ENCODE measurements at regions not wholly inside any gene's neighbourhood (a gene's known extent, or its start where the extent isn't known, plus 50 kb on each side); places are given as distances from the start of the nearest gene placed in this dataset.

DNA sequence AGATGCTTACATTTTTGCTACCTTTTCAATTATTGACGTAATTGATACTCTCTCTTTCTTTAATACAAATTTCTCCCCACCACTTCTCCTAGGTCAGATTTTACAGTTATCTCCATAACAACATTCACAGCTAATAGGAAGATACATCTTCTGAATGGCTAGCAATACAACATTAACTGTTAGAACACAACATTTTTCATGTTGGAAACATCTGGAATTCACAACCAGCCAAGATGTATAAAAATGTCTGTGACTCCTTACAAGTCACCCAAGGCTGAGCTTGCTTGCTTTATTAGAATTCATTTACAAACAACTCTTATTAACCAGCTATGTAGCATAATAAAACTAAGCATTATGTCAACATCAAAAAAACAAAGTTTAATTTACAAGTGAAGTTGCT is 81.0 kb upstream of the ROBO2 start:
- TF ChIP-seq, protein P1, sequence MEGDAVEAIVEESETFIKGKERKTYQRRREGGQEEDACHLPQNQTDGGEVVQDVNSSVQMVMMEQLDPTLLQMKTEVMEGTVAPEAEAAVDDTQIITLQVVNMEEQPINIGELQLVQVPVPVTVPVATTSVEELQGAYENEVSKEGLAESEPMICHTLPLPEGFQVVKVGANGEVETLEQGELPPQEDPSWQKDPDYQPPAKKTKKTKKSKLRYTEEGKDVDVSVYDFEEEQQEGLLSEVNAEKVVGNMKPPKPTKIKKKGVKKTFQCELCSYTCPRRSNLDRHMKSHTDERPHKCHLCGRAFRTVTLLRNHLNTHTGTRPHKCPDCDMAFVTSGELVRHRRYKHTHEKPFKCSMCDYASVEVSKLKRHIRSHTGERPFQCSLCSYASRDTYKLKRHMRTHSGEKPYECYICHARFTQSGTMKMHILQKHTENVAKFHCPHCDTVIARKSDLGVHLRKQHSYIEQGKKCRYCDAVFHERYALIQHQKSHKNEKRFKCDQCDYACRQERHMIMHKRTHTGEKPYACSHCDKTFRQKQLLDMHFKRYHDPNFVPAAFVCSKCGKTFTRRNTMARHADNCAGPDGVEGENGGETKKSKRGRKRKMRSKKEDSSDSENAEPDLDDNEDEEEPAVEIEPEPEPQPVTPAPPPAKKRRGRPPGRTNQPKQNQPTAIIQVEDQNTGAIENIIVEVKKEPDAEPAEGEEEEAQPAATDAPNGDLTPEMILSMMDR (IDR thresholded peaks at IDR 0.05) = no peak
- no peak for TF ChIP-seq POLR2AphosphoS5 (IDR thresholded peaks at IDR 0.05; ENCODE audit: low read depth, low read length)
- TF ChIP-seq TCF7L2 (IDR thresholded peaks at IDR 0.05; ENCODE audit: low read depth, low read length) = no peak
- TF ChIP-seq, protein P2, sequence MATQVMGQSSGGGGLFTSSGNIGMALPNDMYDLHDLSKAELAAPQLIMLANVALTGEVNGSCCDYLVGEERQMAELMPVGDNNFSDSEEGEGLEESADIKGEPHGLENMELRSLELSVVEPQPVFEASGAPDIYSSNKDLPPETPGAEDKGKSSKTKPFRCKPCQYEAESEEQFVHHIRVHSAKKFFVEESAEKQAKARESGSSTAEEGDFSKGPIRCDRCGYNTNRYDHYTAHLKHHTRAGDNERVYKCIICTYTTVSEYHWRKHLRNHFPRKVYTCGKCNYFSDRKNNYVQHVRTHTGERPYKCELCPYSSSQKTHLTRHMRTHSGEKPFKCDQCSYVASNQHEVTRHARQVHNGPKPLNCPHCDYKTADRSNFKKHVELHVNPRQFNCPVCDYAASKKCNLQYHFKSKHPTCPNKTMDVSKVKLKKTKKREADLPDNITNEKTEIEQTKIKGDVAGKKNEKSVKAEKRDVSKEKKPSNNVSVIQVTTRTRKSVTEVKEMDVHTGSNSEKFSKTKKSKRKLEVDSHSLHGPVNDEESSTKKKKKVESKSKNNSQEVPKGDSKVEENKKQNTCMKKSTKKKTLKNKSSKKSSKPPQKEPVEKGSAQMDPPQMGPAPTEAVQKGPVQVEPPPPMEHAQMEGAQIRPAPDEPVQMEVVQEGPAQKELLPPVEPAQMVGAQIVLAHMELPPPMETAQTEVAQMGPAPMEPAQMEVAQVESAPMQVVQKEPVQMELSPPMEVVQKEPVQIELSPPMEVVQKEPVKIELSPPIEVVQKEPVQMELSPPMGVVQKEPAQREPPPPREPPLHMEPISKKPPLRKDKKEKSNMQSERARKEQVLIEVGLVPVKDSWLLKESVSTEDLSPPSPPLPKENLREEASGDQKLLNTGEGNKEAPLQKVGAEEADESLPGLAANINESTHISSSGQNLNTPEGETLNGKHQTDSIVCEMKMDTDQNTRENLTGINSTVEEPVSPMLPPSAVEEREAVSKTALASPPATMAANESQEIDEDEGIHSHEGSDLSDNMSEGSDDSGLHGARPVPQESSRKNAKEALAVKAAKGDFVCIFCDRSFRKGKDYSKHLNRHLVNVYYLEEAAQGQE (IDR thresholded peaks at IDR 0.05; ENCODE audit: insufficient read depth in 1 of 2, low read depth in 2 of 2, low read length in 1 of 2) = no peak
- TF ChIP-seq SIN3A (IDR thresholded peaks at IDR 0.05; ENCODE audit: borderline replicate concordance, insufficient read depth, low read depth, low read length) = no peak
- ATAC-seq (no peak), DNase-seq (ENCODE audit: low read depth, low spot score) (no peak)
- H3K27me3 ChIP-seq (ENCODE audit: control insufficient read depth, insufficient read depth, low read length) = no peaks in the 10 kb centered on the region
- H3K9me3 ChIP-seq (ENCODE audit: control insufficient read depth, insufficient read depth, low read depth, low read length) = no peaks in the 10 kb centered on the region
- no peak overlapping the region for H3K27ac ChIP-seq (ENCODE audit: low read length)
- H3K36me3 ChIP-seq (ENCODE audit: control insufficient read depth, insufficient read depth, low read length) = no peaks in the 10 kb centered on the region
- POLR2A ChIA-PET = no interaction called here
- no peak overlapping the region for H3K4me3 ChIP-seq (ENCODE audit: low read depth in 2 of 2, low read length in 2 of 2)
- intact Hi-C loops (cut with micrococcal nuclease; ENCODE audit: unreplicated experiment) (no loop called here), in situ Hi-C loops (cut with HindIII; ENCODE audit: low pct_unique_long_range_greater_than_20kb, low sequenced_read_pairs) (no loop called here)
- H3K4me1 ChIP-seq (ENCODE audit: control insufficient read depth, insufficient read depth, low read length) = no peaks in the 10 kb centered on the region
- CTCF ChIA-PET = interaction anchor here (0.5 kb wide), 1 partner anchor 101 kb away, joined by 3 read pairs; no protein-coding TSS in a partner anchor
- no TSS peak for BruUV-seq (replicated peaks)

DNA sequence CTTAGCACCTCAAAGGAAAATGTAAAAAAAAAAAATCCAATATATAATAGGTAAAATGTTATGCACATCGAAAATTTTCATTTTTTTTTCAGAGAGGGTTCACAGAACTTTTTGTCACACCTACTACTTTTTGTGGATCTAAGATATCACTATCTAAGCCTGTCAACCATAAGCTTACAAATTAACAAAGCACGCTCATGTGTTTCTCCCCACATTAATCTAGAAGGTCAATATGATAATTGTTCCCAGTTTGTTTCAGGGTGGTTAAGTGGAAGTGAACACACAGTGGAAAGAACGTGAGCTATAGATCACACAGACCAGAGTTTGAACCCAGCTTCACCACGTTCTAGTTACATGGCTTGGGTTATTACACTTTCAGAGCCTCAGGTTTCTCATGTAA is 78.6 kb upstream of the ROBO2 start:
- H3K27me3 ChIP-seq (ENCODE audit: control insufficient read depth, insufficient read depth, low read length) = no peaks in the 10 kb centered on the region
- in situ Hi-C loops (cut with HindIII; ENCODE audit: low pct_unique_long_range_greater_than_20kb, low sequenced_read_pairs) (no loop called here), intact Hi-C loops (cut with micrococcal nuclease; ENCODE audit: unreplicated experiment) (no loop called here)
- ATAC-seq = no peak
- no peak for TF ChIP-seq POLR2AphosphoS5 (IDR thresholded peaks at IDR 0.05; ENCODE audit: low read depth, low read length)
- TF ChIP-seq, protein P1 (IDR thresholded peaks at IDR 0.05) = no peak
- no peak for TF ChIP-seq TCF7L2 (IDR thresholded peaks at IDR 0.05; ENCODE audit: low read depth, low read length)
- ChIA-PET POLR2A (no interaction called here), CTCF (no interaction called here)
- H3K9me3 ChIP-seq (ENCODE audit: control insufficient read depth, insufficient read depth, low read depth, low read length) = no peaks in the 10 kb centered on the region
- no TSS peak for BruUV-seq (replicated peaks)
- no peak overlapping the region for H3K4me3 ChIP-seq (ENCODE audit: low read depth in 2 of 2, low read length in 2 of 2)
- DNase-seq (ENCODE audit: low read depth, low spot score) = no peak
- no peak overlapping the region for H3K27ac ChIP-seq (ENCODE audit: low read length)
- no peaks in the 10 kb centered on the region for H3K4me1 ChIP-seq (ENCODE audit: control insufficient read depth, insufficient read depth, low read length)
- no peaks in the 10 kb centered on the region for H3K36me3 ChIP-seq (ENCODE audit: control insufficient read depth, insufficient read depth, low read length)

All from Panc1 (cell line).